Parathyroid adenoma (tissue), 2 donors: ENCODE measurements at regions not wholly inside any gene's neighbourhood (a gene's known extent, or its start where the extent isn't known, plus 50 kb on each side); places are given as distances from the start of the nearest gene placed in this dataset.

ENCODE experiments used
- H2AFZ ChIP-seq: fragments of 300-600 bp; sonication (generic); one replicate; pipeline ENCODE4 v1.7.0; 2017; ENCODE audit warnings: antibody characterized with exemption, mild to moderate bottlenecking
- H3K27ac ChIP-seq: fragments of 300-600 bp; sonication (generic); one replicate; pipeline ENCODE4 v1.7.0; 2017
- H3K27me3 ChIP-seq: fragments of 300-600 bp; sonication (generic); one replicate; pipeline ENCODE4 v1.7.0; 2017; ENCODE audit warnings: low read length; ENCODE audit not compliant: control insufficient read depth, insufficient read depth
- H3K36me3 ChIP-seq: fragments of 300-600 bp; sonication (generic); one replicate; pipeline ENCODE4 v1.7.0; 2017; ENCODE audit warnings: low read length; ENCODE audit not compliant: control insufficient read depth, insufficient read depth
- H3K4me1 ChIP-seq: fragments of 300-600 bp; sonication (generic); one replicate; pipeline ENCODE4 v1.7.0; 2017; ENCODE audit warnings: control low read depth
- H3K4me2 ChIP-seq: fragments of 300-600 bp; sonication (generic); one replicate; pipeline ENCODE4 v1.7.0; 2017; ENCODE audit warnings: low read length
- H3K4me3 ChIP-seq: fragments of 300-600 bp; sonication (generic); one replicate; pipeline ENCODE4 v1.7.0; 2017; ENCODE audit warnings: low read depth, low read length
- H3K79me2 ChIP-seq: fragments of 300-600 bp; sonication (generic); one replicate; pipeline ENCODE4 v1.7.0; 2017; ENCODE audit warnings: control low read depth
- H3K9ac ChIP-seq: fragments of 300-600 bp; sonication (generic); one replicate; pipeline ENCODE4 v1.7.0; 2017; ENCODE audit warnings: mild to moderate bottlenecking
- H3K9me3 ChIP-seq: fragments of 300-600 bp; sonication (generic); one replicate; pipeline ENCODE4 v1.7.0; 2017; ENCODE audit warnings: low read length; ENCODE audit not compliant: control insufficient read depth
- CTCF ChIP-seq: fragments of 300-600 bp; sonication (generic); IDR thresholded peaks from one replicate; pipeline ENCODE4 v1.7.0; 2017; ENCODE audit warnings: antibody characterized with exemption, mild to moderate bottlenecking
- donor health status: primary hyperparathyroidism.

- no peak overlapping the region for H3K9ac ChIP-seq
- no peak for TF ChIP-seq CTCF
- no peaks in the 10 kb centered on the region for H3K27me3 ChIP-seq
- no peak overlapping the region for H2AFZ ChIP-seq
- no peak overlapping the region for H3K27ac ChIP-seq
- H3K4me1 ChIP-seq, result peaks cover 4% of the 10 kb centered on the region
- no peak overlapping the region for H3K4me2 ChIP-seq
- no peaks in the 10 kb centered on the region for H3K79me2 ChIP-seq
- no peak overlapping the region for H3K4me3 ChIP-seq
- no peaks in the 10 kb centered on the region for H3K36me3 ChIP-seq
- no peaks in the 10 kb centered on the region for H3K9me3 ChIP-seq
These were observed 775.6 kb downstream of the GATA3 start for GRCh38 chr10:8830048-8830447.

GRCh38 chr10:8830876-8831275 lies 776.4 kb downstream of the GATA3 start:
- Histone ChIP-seq H3K79me2 (no peaks in the 10 kb centered on the region), H3K4me2 (no peak overlapping the region), H3K4me1 (peaks cover 4% of the 10 kb centered on the region), H3K4me3 (no peak overlapping the region), H3K27ac (no peak overlapping the region), H3K36me3 (no peaks in the 10 kb centered on the region), H2AFZ (no peak overlapping the region), H3K9me3 (no peaks in the 10 kb centered on the region), H3K9ac (no peak overlapping the region), H3K27me3 (no peaks in the 10 kb centered on the region)
- TF ChIP-seq CTCF, result no peak

- Histone ChIP-seq H3K4me1 (peaks cover 4% of the 10 kb centered on the region), H3K27me3 (no peaks in the 10 kb centered on the region), H3K4me2 (no peak overlapping the region), H3K9me3 (no peaks in the 10 kb centered on the region), H3K9ac (no peak overlapping the region), H3K36me3 (no peaks in the 10 kb centered on the region), H3K27ac (no peak overlapping the region), H3K4me3 (no peak overlapping the region), H2AFZ (no peak overlapping the region), H3K79me2 (no peaks in the 10 kb centered on the region)
- no peak for TF ChIP-seq CTCF
These were observed 781.1 kb downstream of the GATA3 start for GRCh38 chr10:8835453-8836167.

GRCh38 chr10:8840356-8840755 lies 785.9 kb downstream of the GATA3 start:
- Histone ChIP-seq H3K9me3 (no peaks in the 10 kb centered on the region), H3K4me1 (no peaks in the 10 kb centered on the region), H3K36me3 (no peaks in the 10 kb centered on the region), H3K27me3 (no peaks in the 10 kb centered on the region), H3K4me3 (no peak overlapping the region), H3K79me2 (no peaks in the 10 kb centered on the region), H3K27ac (no peak overlapping the region), H2AFZ (no peak overlapping the region), H3K9ac (no peak overlapping the region), H3K4me2 (no peak overlapping the region)
- no peak for TF ChIP-seq CTCF

- no peak overlapping the region for H3K9ac ChIP-seq
- H3K36me3 ChIP-seq, result no peaks in the 10 kb centered on the region
- H3K4me3 ChIP-seq, result no peak overlapping the region
- H3K27ac ChIP-seq, result no peak overlapping the region
- no peaks in the 10 kb centered on the region for H3K4me1 ChIP-seq
- no peak overlapping the region for H3K4me2 ChIP-seq
- H3K9me3 ChIP-seq, result no peaks in the 10 kb centered on the region
- no peaks in the 10 kb centered on the region for H3K79me2 ChIP-seq
- no peak for TF ChIP-seq CTCF
- H2AFZ ChIP-seq, result no peak overlapping the region
- H3K27me3 ChIP-seq, result no peaks in the 10 kb centered on the region
These were observed 789.7 kb downstream of the GATA3 start for GRCh38 chr10:8844141-8844540.
